GM18870 (cell line): ENCODE measurements at regions not wholly inside any gene's neighbourhood (a gene's known extent, or its start where the extent isn't known, plus 50 kb on each side); places are given as distances from the start of the nearest gene placed in this dataset.
"Not testable (repeated sequence)": the region's sequence is repeated elsewhere in the genome, so short reads cannot be mapped to it uniquely, and the experiment has no call there.

ENCODE experiments used
- ATAC-seq: cut with Tn5 transposase; IDR thresholded peaks from one replicate; pipeline ENCODE4 v1.9.1; 2021; ENCODE audit warnings: moderate library complexity; ENCODE audit not compliant: unreplicated experiment

- no peak for ATAC-seq
Measured at GRCh38 chrX:65831268-65831667, 163.8 kb downstream of the MSN start.

- ATAC-seq = no peak
Measured at GRCh38 chrX:65828599-65828998, 161.1 kb downstream of the MSN start.

DNA sequence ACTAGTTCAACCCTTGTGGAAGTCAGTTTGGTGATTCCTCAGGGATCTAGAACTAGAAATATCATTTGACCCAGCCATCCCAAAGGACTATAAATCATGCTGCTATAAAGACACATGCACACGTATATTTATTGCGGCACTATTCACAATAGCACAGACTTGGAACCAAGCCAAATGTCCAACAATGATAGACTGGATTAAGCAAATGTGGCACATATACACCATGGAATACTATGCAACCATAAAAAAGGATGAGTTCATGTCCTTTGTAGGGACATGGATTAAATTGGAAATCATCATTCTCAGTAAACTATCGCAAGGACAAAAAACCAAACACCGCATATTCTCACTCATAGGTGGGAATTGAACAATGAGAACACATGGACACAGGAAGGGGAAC, 157.8 kb downstream of the MSN start:
- not testable (repeated sequence) for ATAC-seq

DNA sequence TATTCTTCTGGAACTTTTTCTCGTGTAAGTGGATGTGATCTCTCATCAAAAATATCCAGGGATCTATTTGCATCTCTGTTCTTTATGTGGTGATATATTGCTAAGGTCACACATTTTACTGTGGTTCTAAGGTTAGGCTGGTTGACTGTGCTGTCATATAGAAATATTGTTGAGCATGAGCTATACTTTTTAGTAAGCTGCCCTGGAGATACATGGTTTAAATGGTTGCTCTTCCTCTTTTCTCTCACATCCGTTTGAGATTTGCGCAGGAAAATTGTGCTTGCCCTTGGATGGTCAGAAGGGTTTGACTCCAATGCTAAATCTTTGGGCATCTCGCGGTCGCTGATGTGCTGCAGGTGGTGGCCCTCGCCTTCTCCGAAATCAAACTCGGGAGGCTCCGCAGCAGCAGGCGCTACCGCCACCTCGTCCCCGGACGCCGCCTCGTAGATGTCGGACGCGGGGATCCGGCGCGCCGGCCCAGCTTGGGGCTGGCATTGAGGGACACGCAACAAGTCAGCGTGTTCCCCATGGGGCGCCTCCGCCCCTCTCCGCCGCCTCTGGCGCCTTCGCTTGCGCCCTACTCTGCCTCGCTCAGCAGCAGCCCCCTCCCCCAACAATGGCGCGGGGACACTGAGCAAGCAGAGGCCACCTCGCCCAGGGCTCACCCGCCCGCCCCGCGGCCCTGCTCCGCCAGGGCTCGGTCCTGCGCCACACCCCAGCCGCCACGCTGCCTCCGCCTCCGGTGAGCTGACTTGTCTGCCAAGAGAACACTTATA, 154.5 kb downstream of the MSN start:
- ATAC-seq = no peak

DNA sequence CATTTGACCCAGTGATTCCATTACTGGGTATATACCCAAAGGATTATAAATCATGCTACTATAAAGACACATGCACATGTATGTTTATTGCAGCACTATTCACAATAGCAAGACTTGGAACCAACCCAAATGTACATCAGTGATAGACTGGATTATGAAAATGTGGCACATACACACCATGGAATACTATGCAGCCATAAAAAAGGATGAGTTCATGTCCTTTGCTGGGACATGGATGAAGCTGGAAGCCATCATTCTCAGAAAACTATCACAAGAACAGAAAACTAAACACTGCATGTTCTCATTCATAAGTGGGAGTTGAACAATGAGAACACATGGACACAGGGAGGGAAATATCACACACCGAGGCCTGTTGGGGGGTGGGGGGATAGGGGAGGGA, 152.5 kb downstream of the MSN start:
- ATAC-seq = not testable (repeated sequence)

GRCh38 chrX:65813245-65813644, 145.8 kb downstream of the MSN start:
- ATAC-seq = no peak

DNA sequence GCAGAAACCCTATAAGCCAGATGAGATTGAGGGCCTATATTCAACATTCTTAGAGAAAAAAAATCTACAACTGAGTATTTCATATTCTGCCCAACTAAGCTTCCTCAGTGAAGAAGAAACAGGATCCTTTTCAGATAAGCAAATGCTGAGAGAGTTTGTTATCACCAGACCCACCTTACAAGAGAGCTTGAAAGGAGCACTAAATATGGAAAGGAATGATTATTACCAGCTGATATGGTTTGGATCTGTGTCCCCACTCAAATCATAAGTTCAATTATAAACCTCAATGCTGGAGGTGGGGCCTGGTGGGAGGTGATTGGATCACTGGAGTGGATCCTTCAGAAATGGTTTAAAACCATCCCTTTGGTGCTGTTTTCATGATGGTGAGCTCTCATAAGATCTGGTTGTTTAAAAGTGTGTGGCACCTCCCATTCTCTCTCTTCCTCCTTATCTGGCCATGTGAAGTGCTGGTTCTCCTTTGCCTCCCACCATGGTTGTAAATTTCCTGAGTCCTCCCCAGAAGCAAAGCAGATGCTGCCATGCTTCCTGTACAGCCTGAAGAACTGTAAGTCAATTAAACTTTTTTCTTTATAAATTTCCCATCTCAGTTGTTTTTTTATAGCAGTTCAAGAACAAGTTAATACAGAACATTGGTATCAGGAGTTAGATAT, 144.2 kb downstream of the MSN start:
- no peak for ATAC-seq
